Activated CD8-positive, alpha-beta memory T cell treated with anti-CD3 and anti-CD28 coated beads, Interleukin-2, amount 50 U/mL, for 4 hours (primary cell): ENCODE measurements at regions not wholly inside any gene's neighbourhood (a gene's known extent, or its start where the extent isn't known, plus 50 kb on each side); places are given as distances from the start of the nearest gene placed in this dataset.

ENCODE experiments used
- DNase-seq: peaks from one replicate; pipeline ENCODE4 v3.0.0-alpha.2; 2020

- DNase-seq, result no peak
These were observed 64.9 kb upstream of the RREB1 start for GRCh38 chr6:7042654-7043545.

- DNase-seq, result no peak
These were observed 62.4 kb upstream of the RREB1 start for GRCh38 chr6:7045331-7045730.

GRCh38 chr6:7045746-7046145 is 62.0 kb upstream of the RREB1 start:
- DNase-seq, result no peak

- DNase-seq, result no peak
These were observed 60.6 kb upstream of the RREB1 start for GRCh38 chr6:7047128-7047527.

GRCh38 chr6:7047966-7048365 is 59.8 kb upstream of the RREB1 start:
- no peak for DNase-seq

- DNase-seq, result no peak
These were observed 58.9 kb upstream of the RREB1 start for GRCh38 chr6:7048894-7049293.

GRCh38 chr6:7050004-7050403 is 57.8 kb upstream of the RREB1 start:
- no peak for DNase-seq

GRCh38 chr6:7050872-7051779 is 56.6 kb upstream of the RREB1 start:
- DNase-seq, result no peak

- peak; percentile 46 for DNase-seq
These were observed 55.9 kb upstream of the RREB1 start for GRCh38 chr6:7051780-7052442.

GRCh38 chr6:7052443-7053011 is 55.2 kb upstream of the RREB1 start:
- peak; percentile 16 for DNase-seq

- DNase-seq, result no peak
These were observed 54.5 kb upstream of the RREB1 start for GRCh38 chr6:7053125-7053774.
